Small intestine (tissue), 7 donors: ENCODE measurements at regions not wholly inside any gene's neighbourhood (a gene's known extent, or its start where the extent isn't known, plus 50 kb on each side); places are given as distances from the start of the nearest gene placed in this dataset.

Experiments
- DNase-seq, 2 donors: peaks; one replicate each; pipeline versions ENCODE4 v3.0.0 to v3.0.0-alpha.2; 2013
- FAIRE-seq: peaks from 2 replicates; lab custom pipeline; 2012; peaks lifted over from hg19 to GRCh38; lab: Jason Lieb, UNC
- H3K27ac ChIP-seq, 3 donors: one replicate each; pipeline ENCODE4 v1.5.1; 2013; ENCODE audit warnings: low read length in 2 of 3, mild to moderate bottlenecking in 2 of 3, control low read depth in 1 of 3, inconsistent platforms in 1 of 3, low read depth in 1 of 3, moderate library complexity in 1 of 3
- H3K27me3 ChIP-seq, 3 donors: one replicate each; pipeline ENCODE4 v1.6.1; 2013; ENCODE audit warnings: low read length in 3 of 3, inconsistent platforms in 1 of 3; ENCODE audit not compliant: control insufficient read depth in 3 of 3, insufficient read depth in 3 of 3
- H3K36me3 ChIP-seq, 3 donors: one replicate each; pipeline ENCODE4 v1.6.1; 2013; ENCODE audit warnings: low read length in 3 of 3, inconsistent platforms in 1 of 3, low read depth in 1 of 3, mild to moderate bottlenecking in 1 of 3, moderate library complexity in 1 of 3; ENCODE audit not compliant: control insufficient read depth in 3 of 3, insufficient read depth in 2 of 3
- H3K4me1 ChIP-seq, 3 donors: one replicate each; pipeline ENCODE4 v1.6.1; 2013; ENCODE audit warnings: low read length in 2 of 3, inconsistent platforms in 1 of 3, low read depth in 1 of 3, mild to moderate bottlenecking in 1 of 3, moderate library complexity in 1 of 3; ENCODE audit not compliant: control insufficient read depth in 3 of 3, insufficient read depth in 2 of 3
- H3K4me3 ChIP-seq, 3 donors: one replicate each; pipeline ENCODE4 v1.5.1; 2013; ENCODE audit warnings: low read length in 3 of 3, control low read depth in 1 of 3, inconsistent platforms in 1 of 3, low read depth in 1 of 3, mild to moderate bottlenecking in 1 of 3, moderate library complexity in 1 of 3
- H3K9me3 ChIP-seq, 2 donors: one replicate each; pipeline ENCODE4 v1.6.1; 2013; ENCODE audit warnings: low read depth in 1 of 2, low read length in 1 of 2; ENCODE audit not compliant: control insufficient read depth in 2 of 2, insufficient read depth in 1 of 2
- WGBS, 3 donors: extraction: QIAGEN DNeasy Blood & Tissue Kit; methylation state at CpG; one replicate each; pipeline ENCODE4 v1.1.7; 2013; 5-methylcytosine and 5-hydroxymethylcytosine counted together
- donor health status: healthy with polysubstance abuse.
- donor health status: control.
- donor health status: control.
- donor health status: Bipolar disorder and iron deficiency.
- donor health status: healthy.

GRCh38 chr2:94966689-94967088, 58.8 kb upstream of the MAL start:
- Histone ChIP-seq H3K27me3 (peaks cover 0 to 11% (median 4%) of the 10 kb centered on the region in 3 donors), H3K9me3 (no peaks in the 10 kb centered on the region), H3K4me3 (no peak overlapping the region), H3K4me1 (no peaks in the 10 kb centered on the region), H3K27ac (no peak overlapping the region), H3K36me3 (no peaks in the 10 kb centered on the region)
- no peak for DNase-seq
- 75 to 84% (median 79%) methylated on average over 1 of the region's 1 CpG for whole genome bisulfite sequencing, 3 donors
- FAIRE-seq, result no peak

DNA sequence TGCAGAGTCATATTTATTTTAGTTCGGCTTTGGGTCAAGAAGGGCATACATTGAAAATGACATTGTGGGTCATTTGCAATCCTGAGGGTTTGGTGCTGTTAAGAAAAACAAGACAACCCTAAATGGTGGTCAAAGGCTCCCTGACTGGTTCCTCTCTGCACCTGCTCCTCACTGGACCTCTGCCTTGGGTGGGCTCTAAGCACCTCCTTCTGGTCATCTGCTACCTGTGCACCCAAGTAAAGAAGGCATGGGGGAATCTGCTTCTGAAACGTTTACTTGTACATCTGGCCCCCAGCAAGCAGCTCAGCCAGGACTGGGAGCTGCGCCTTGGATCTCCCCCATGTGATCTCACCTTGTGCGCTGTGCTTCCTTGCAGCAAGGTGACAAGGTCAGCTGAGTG, 55.2 kb upstream of the MAL start:
- Histone ChIP-seq H3K4me3 (no peak overlapping the region), H3K27ac (no peak overlapping the region), H3K36me3 (no peaks in the 10 kb centered on the region), H3K4me1 (no peaks in the 10 kb centered on the region), H3K9me3 (no peaks in the 10 kb centered on the region), H3K27me3 (peaks cover 0 to 11% (median 4%) of the 10 kb centered on the region in 3 donors)
- FAIRE-seq (no peak), DNase-seq (no peak)
- 65 to 67% (median 67%) methylated on average over 4 of the region's 4 CpGs for WGBS, 3 donors
